CD14-positive monocyte (primary cell): ENCODE measurements at regions not wholly inside any gene's neighbourhood (a gene's known extent, or its start where the extent isn't known, plus 50 kb on each side); places are given as distances from the start of the nearest gene placed in this dataset.

Experiments
- DNase-seq, 3 donors: peaks; one replicate each; pipeline ENCODE4 v3.0.0-alpha.2; 2011 to 2022
- H2AFZ ChIP-seq: 2 replicates; pipeline ENCODE4 v1.6.0; 2012; ENCODE audit warnings: mild to moderate bottlenecking, low read depth, low read length, inconsistent platforms; ENCODE audit not compliant: insufficient read depth, poor library complexity, severe bottlenecking
- H3K27ac ChIP-seq, 2 donors: 1 replicate in 1 of 2; 2 replicates in 1 of 2; pipeline ENCODE4 v1.5.1; 2012 to 2013; ENCODE audit warnings: low read length in 2 of 2, control low read depth in 1 of 2, inconsistent platforms in 1 of 2, low read depth in 1 of 2, mild to moderate bottlenecking in 1 of 2
- H3K27me3 ChIP-seq, 2 donors: one replicate each; pipeline versions ENCODE4 v1.6.0 to v1.6.1; 2011 to 2013; ENCODE audit warnings: low read length in 2 of 2; ENCODE audit not compliant: control insufficient read depth in 2 of 2, insufficient read depth in 2 of 2
- H3K36me3 ChIP-seq, 2 donors: replicated peaks in 1 of 2; 1 replicate in 1 of 2; 2 replicates in 1 of 2; pipeline versions ENCODE4 v1.5.1 to v1.6.1; 2012 to 2013; ENCODE audit warnings: low read length in 2 of 2, control low read depth in 1 of 2, inconsistent platforms in 1 of 2, mild to moderate bottlenecking in 1 of 2; ENCODE audit not compliant: insufficient read depth in 2 of 2, control insufficient read depth in 1 of 2
- H3K4me1 ChIP-seq, 2 donors: 1 replicate in 1 of 2; 2 replicates in 1 of 2; pipeline versions ENCODE4 v1.5.1 to v1.6.1; 2012 to 2013; ENCODE audit warnings: low read length in 2 of 2, control low read depth in 1 of 2, inconsistent platforms in 1 of 2, mild to moderate bottlenecking in 1 of 2, moderate library complexity in 1 of 2; ENCODE audit not compliant: insufficient read depth in 2 of 2, control insufficient read depth in 1 of 2
- H3K4me2 ChIP-seq: replicated peaks from 2 replicates; pipeline ENCODE3; 2012; ENCODE audit warnings: low read length, moderate library complexity, mild to moderate bottlenecking; ENCODE audit not compliant: poor library complexity, severe bottlenecking; ENCODE audit errors: extremely low read depth
- H3K4me3 ChIP-seq, 3 experiments: fragments of 200-600 bp in 1 of 3; sonication (generic) in 1 of 3; replicated peaks in 1 of 3; 1 replicate in 2 of 3; 2 replicates in 1 of 3; pipeline ENCODE4 v1.5.1; 2011 to 2013; ENCODE audit warnings: low read length in 3 of 3, mild to moderate bottlenecking in 3 of 3, control low read depth in 2 of 3, low read depth in 2 of 3, inconsistent platforms in 1 of 3, moderate library complexity in 1 of 3
- H3K79me2 ChIP-seq: 2 replicates; pipeline ENCODE4 v1.6.0; 2012; ENCODE audit warnings: mild to moderate bottlenecking, control low read depth, inconsistent platforms, low read length, moderate library complexity; ENCODE audit not compliant: insufficient read depth
- H3K9ac ChIP-seq: 2 replicates; pipeline ENCODE4 v1.6.0; 2017; ENCODE audit warnings: low read length, mild to moderate bottlenecking; ENCODE audit not compliant: insufficient read depth, poor library complexity, severe bottlenecking
- H3K9me3 ChIP-seq, 2 donors: replicated peaks in 1 of 2; 1 replicate in 1 of 2; 2 replicates in 1 of 2; pipeline versions ENCODE4 v1.5.1 to v1.6.1; 2012 to 2013; ENCODE audit warnings: low read length in 2 of 2, control low read depth in 1 of 2; ENCODE audit not compliant: control insufficient read depth in 1 of 2, insufficient read depth in 1 of 2
- H4K20me1 ChIP-seq: 2 replicates; pipeline ENCODE4 v1.6.0; 2012; ENCODE audit warnings: mild to moderate bottlenecking, low read length, control low read depth, moderate library complexity; ENCODE audit not compliant: insufficient read depth
- H3K27ac Mint-ChIP-seq, 7 donors: one replicate each; pipeline ENCODE4 v1.8.0; 2020; ENCODE audit warnings: mild to moderate bottlenecking in 7 of 7, mixed read lengths in 7 of 7, moderate library complexity in 6 of 7, inconsistent platforms in 2 of 7
- H3K27me3 Mint-ChIP-seq, 3 donors: one replicate each; pipeline ENCODE4 v1.8.0; 2021 to 2022; ENCODE audit warnings: low read depth in 3 of 3, mild to moderate bottlenecking in 3 of 3, mixed read lengths in 3 of 3, moderate library complexity in 3 of 3, inconsistent platforms in 1 of 3
- H3K36me3 Mint-ChIP-seq, 2 donors: one replicate each; pipeline ENCODE4 v1.8.0; 2020; ENCODE audit warnings: mixed read lengths in 2 of 2, inconsistent platforms in 1 of 2, mild to moderate bottlenecking in 1 of 2
- H3K4me1 Mint-ChIP-seq: one replicate; pipeline ENCODE4 v1.8.0; 2020; ENCODE audit warnings: mild to moderate bottlenecking, mixed read lengths
- H3K4me3 Mint-ChIP-seq, 2 donors: one replicate each; pipeline ENCODE4 v1.8.0; 2020; ENCODE audit warnings: mild to moderate bottlenecking in 2 of 2, mixed read lengths in 2 of 2, moderate library complexity in 1 of 2
- H3K9me3 Mint-ChIP-seq, 7 donors: one replicate each; pipeline ENCODE4 v1.8.0; 2020 to 2022; ENCODE audit warnings: mixed read lengths in 7 of 7, mild to moderate bottlenecking in 6 of 7, moderate library complexity in 6 of 7, inconsistent platforms in 2 of 7
- WGBS: methylation state at CpG from one replicate; pipeline ENCODE4 v1.1.5; 2013; ENCODE audit warnings: missing lambda C conversion rate; ENCODE audit not compliant: insufficient coverage; 5-methylcytosine and 5-hydroxymethylcytosine counted together
- intact Hi-C, 2 donors: fragments of 100-400 bp; cut with micrococcal nuclease; formaldehyde crosslinking; loops; one replicate each; pipeline versions ENCODE4 v1.15.0 to v1.15.1; 2023
- TF ChIP-seq, protein P1 (sequence below): fragments of 200-600 bp; IDR thresholded peaks from one replicate; pipeline ENCODE4 v1.8.0; 2022; ENCODE audit warnings: antibody characterized with exemption, mild to moderate bottlenecking

DNA sequence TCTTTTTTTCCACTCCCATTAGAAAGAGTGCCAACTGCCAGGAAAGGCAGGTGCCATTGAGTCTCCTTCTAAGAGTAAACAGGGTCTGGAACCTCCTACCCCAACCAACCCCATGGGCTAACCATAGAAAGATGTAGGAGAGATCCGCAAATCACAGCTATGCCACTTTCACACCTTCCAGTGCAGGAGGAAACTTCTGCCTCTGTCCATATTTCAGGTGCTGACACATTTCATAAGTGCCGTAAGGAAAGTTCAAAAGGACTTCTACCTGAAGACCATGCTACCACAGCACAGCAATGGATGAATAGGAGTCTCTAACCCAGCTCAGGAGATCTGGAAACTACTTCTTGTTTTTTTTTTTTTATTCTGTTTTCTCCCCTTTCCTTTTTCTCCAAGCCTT is 145.8 kb downstream of the FBXO8 start:
- H4K20me1 ChIP-seq, result no peaks in the 10 kb centered on the region
- no peaks in the 10 kb centered on the region for H3K27me3 ChIP-seq
- H3K9me3 ChIP-seq, result no peaks in the 10 kb centered on the region
- H3K4me1 ChIP-seq, result no peaks in the 10 kb centered on the region
- no peak overlapping the region for H3K27ac ChIP-seq
- Mint-ChIP-seq H3K4me3 (no peak overlapping the region), H3K9me3 (peaks cover 0 to 3% (median 0%) of the 10 kb centered on the region in 7 donors), H3K27ac (no peak overlapping the region), H3K4me1 (no peaks in the 10 kb centered on the region), H3K36me3 (no peaks in the 10 kb centered on the region), H3K27me3 (peaks cover 0 to 5% (median 2%) of the 10 kb centered on the region in 3 donors)
- no peak for DNase-seq
- no peak overlapping the region for H2AFZ ChIP-seq
- no peaks in the 10 kb centered on the region for H3K79me2 ChIP-seq
- no peak overlapping the region for H3K4me2 ChIP-seq
- H3K36me3 ChIP-seq, result no peaks in the 10 kb centered on the region
- TF ChIP-seq, protein P1, sequence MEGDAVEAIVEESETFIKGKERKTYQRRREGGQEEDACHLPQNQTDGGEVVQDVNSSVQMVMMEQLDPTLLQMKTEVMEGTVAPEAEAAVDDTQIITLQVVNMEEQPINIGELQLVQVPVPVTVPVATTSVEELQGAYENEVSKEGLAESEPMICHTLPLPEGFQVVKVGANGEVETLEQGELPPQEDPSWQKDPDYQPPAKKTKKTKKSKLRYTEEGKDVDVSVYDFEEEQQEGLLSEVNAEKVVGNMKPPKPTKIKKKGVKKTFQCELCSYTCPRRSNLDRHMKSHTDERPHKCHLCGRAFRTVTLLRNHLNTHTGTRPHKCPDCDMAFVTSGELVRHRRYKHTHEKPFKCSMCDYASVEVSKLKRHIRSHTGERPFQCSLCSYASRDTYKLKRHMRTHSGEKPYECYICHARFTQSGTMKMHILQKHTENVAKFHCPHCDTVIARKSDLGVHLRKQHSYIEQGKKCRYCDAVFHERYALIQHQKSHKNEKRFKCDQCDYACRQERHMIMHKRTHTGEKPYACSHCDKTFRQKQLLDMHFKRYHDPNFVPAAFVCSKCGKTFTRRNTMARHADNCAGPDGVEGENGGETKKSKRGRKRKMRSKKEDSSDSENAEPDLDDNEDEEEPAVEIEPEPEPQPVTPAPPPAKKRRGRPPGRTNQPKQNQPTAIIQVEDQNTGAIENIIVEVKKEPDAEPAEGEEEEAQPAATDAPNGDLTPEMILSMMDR, result no peak
- WGBS, result no CpG with 5 or more reads among the region's 2 CpGs
- no peak overlapping the region for H3K9ac ChIP-seq
- intact Hi-C loops, result no loop called here
- H3K4me3 ChIP-seq, result no peak overlapping the region

DNA sequence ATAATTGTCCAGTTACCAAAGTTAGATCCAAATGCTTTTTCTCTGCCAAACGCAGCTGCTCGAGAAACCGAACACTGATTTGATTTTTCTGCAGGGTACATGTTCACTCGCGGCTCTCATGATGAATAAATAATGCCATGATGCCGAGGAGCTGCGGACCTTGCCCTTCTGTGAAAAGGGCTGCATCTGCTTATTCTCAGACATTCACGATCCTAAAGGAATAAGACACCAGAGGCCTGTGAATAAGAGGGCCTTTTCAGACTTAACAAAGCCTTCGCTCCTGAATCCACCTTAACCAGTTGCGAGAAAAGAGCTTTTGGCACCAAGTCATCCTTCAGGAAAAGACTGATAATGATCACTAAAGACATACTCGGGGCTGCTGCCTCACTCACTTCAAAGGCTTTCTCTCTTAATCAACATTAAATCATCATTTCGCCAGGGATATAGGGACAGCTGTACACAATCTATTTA is 147.5 kb downstream of the FBXO8 start:
- H3K4me3 Mint-ChIP-seq, result no peak overlapping the region
- H3K36me3 ChIP-seq, result no peaks in the 10 kb centered on the region
- no peaks in the 10 kb centered on the region for H3K4me1 ChIP-seq
- H3K9me3 Mint-ChIP-seq, result peaks cover 0 to 3% (median 0%) of the 10 kb centered on the region in 7 donors
- peak overlapping the region in 1 of 7 donors; percentile 18 for H3K27ac Mint-ChIP-seq
- TF ChIP-seq, protein P1, result no peak
- H3K9ac ChIP-seq, result no peak overlapping the region
- no peaks in the 10 kb centered on the region for H3K4me1 Mint-ChIP-seq
- DNase-seq, result no peak
- H3K79me2 ChIP-seq, result no peaks in the 10 kb centered on the region
- no peak overlapping the region for H3K27ac ChIP-seq
- H3K27me3 ChIP-seq, result no peaks in the 10 kb centered on the region
- no peak overlapping the region for H2AFZ ChIP-seq
- H3K9me3 ChIP-seq, result no peaks in the 10 kb centered on the region
- intact Hi-C loops, result no loop called here
- 71% methylated on average over 10 of the region's 12 CpGs for WGBS
- no peaks in the 10 kb centered on the region for H4K20me1 ChIP-seq
- H3K36me3 Mint-ChIP-seq, result no peaks in the 10 kb centered on the region
- peaks cover 2 to 10% (median 3%) of the 10 kb centered on the region in 3 donors for H3K27me3 Mint-ChIP-seq
- H3K4me3 ChIP-seq, result no peak overlapping the region
- H3K4me2 ChIP-seq, result no peak overlapping the region
